PFSK-1 (cell line): ENCODE measurements at regions not wholly inside any gene's neighbourhood (a gene's known extent, or its start where the extent isn't known, plus 50 kb on each side); places are given as distances from the start of the nearest gene placed in this dataset.

Experiments
- FOXP2 ChIP-seq: optimal IDR thresholded peaks from 2 replicates; pipeline ENCODE3; 2011; ENCODE audit warnings: borderline replicate concordance, control low read depth, inconsistent platforms; ENCODE audit not compliant: insufficient read depth; ENCODE audit errors: extremely low read length, extremely low read depth
- POLR2AphosphoS5 ChIP-seq: IDR thresholded peaks from 2 replicates; pipeline ENCODE4 v1.6.1; 2012; ENCODE audit warnings: low read depth, mild to moderate bottlenecking, control low read depth, low read length, moderate library complexity
- REST ChIP-seq, 2 experiments: IDR thresholded peaks; 2 replicates each; pipeline versions ENCODE4 v1.6.1 to v1.8.0; 2011 to 2012; ENCODE audit warnings: low read depth in 2 of 2, low read length in 2 of 2, control low read depth in 1 of 2, inconsistent platforms in 1 of 2, mild to moderate bottlenecking in 1 of 2, moderate library complexity in 1 of 2; ENCODE audit not compliant: insufficient read depth in 1 of 2
- SIN3A ChIP-seq: IDR thresholded peaks from 2 replicates; pipeline ENCODE4 v1.6.1; 2012; ENCODE audit warnings: mild to moderate bottlenecking, low read length, moderate library complexity, borderline replicate concordance; ENCODE audit not compliant: insufficient read depth
- TAF1 ChIP-seq: IDR thresholded peaks from 2 replicates; pipeline ENCODE4 v1.6.1; 2012; ENCODE audit warnings: low read length, control low read depth, borderline replicate concordance; ENCODE audit not compliant: insufficient read depth

- TF ChIP-seq TAF1, result no peak
- TF ChIP-seq FOXP2, result no peak
Measured at GRCh38 chr6:140897349-140897748, 1235.4 kb upstream of the GJE1 start.

DNA sequence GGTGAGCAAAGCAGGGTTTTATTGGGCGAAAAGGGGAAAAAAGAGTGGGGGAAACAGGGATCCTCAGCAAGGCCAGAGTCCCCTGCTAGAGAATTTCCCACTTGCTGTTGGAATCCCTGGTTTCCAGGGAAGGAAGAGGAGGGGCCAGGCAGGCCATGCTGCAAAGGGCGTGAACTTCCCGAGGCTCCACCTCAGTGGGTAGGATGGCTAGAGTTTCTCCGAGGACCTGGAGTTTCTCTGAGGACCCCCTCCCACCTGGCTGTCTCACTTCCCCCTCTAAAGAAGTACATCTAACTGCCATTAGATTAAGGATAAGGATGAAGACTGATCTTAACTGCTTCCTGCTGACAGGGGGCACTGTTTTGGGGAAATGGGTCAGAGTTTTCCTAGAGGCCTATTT lies 1239.3 kb upstream of the GJE1 start:
- TF ChIP-seq FOXP2, result no peak
- no peak for TF ChIP-seq REST (IDR thresholded peaks at IDR 0.05; ENCODE audit: insufficient read depth in 1 of 2, low read depth in 2 of 2, low read length in 2 of 2)
- no peak for TF ChIP-seq POLR2AphosphoS5
- no peak for TF ChIP-seq SIN3A
- no peak for TF ChIP-seq TAF1

GRCh38 chr6:140879946-140880345 lies 1252.8 kb upstream of the GJE1 start:
- TF ChIP-seq FOXP2 (no peak), REST (IDR thresholded peaks at IDR 0.05; ENCODE audit: insufficient read depth in 1 of 2, low read depth in 2 of 2, low read length in 2 of 2) (no peak), TAF1 (no peak), POLR2AphosphoS5 (no peak), SIN3A (no peak)

GRCh38 chr6:140874066-140874465 lies 1258.7 kb upstream of the GJE1 start:
- no peak for TF ChIP-seq SIN3A
- TF ChIP-seq REST (IDR thresholded peaks at IDR 0.05; ENCODE audit: insufficient read depth in 1 of 2, low read depth in 2 of 2, low read length in 2 of 2), result no peak
- no peak for TF ChIP-seq TAF1
- no peak for TF ChIP-seq FOXP2
- no peak for TF ChIP-seq POLR2AphosphoS5

- TF ChIP-seq REST (IDR thresholded peaks at IDR 0.05; ENCODE audit: insufficient read depth in 1 of 2, low read depth in 2 of 2, low read length in 2 of 2), result no peak
- no peak for TF ChIP-seq FOXP2
- TF ChIP-seq TAF1, result no peak
- TF ChIP-seq POLR2AphosphoS5, result no peak
- no peak for TF ChIP-seq SIN3A
Measured at GRCh38 chr6:140872885-140873284, 1259.8 kb upstream of the GJE1 start.
